H9 (cell line): ENCODE measurements at regions not wholly inside any gene's neighbourhood (a gene's known extent, or its start where the extent isn't known, plus 50 kb on each side); places are given as distances from the start of the nearest gene placed in this dataset.

Experiments used
- DNase-seq: peaks from one replicate; pipeline ENCODE4 v3.0.0-alpha.2; 2017
- H2AFZ ChIP-seq: one replicate; pipeline ENCODE4 v1.6.1; 2013; ENCODE audit warnings: mild to moderate bottlenecking, low read length, control low read depth, moderate library complexity
- H2AK5ac ChIP-seq: 2 replicates; pipeline ENCODE4 v1.6.1; 2013; ENCODE audit warnings: low read length, control low read depth, mixed read lengths; ENCODE audit not compliant: insufficient read length
- H2BK120ac ChIP-seq: one replicate; pipeline ENCODE4 v1.6.1; 2013; ENCODE audit warnings: low read depth, mild to moderate bottlenecking, low read length, control low read depth, inconsistent platforms; ENCODE audit not compliant: poor library complexity, severe bottlenecking
- H2BK12ac ChIP-seq: 2 replicates; pipeline ENCODE4 v1.6.1; 2013; ENCODE audit warnings: low read length, control low read depth, mixed read lengths, low read depth; ENCODE audit not compliant: insufficient read length
- H2BK15ac ChIP-seq: 2 replicates; pipeline ENCODE4 v1.6.1; 2013; ENCODE audit warnings: low read depth, low read length, control low read depth
- H2BK20ac ChIP-seq: one replicate; pipeline ENCODE4 v1.6.1; 2013; ENCODE audit warnings: low read depth, mild to moderate bottlenecking, low read length, control low read depth, inconsistent platforms; ENCODE audit not compliant: poor library complexity, severe bottlenecking
- H2BK5ac ChIP-seq: 2 replicates; pipeline ENCODE4 v1.6.1; 2013; ENCODE audit warnings: low read length, control low read depth, mixed read lengths; ENCODE audit not compliant: insufficient read length
- H3K14ac ChIP-seq: 2 replicates; pipeline ENCODE4 v1.6.1; 2013; ENCODE audit warnings: low read length, control low read depth; ENCODE audit not compliant: insufficient read depth
- H3K18ac ChIP-seq: 2 replicates; pipeline ENCODE4 v1.6.1; 2013; ENCODE audit warnings: low read depth, mild to moderate bottlenecking, mixed read lengths, low read length, control low read depth; ENCODE audit not compliant: insufficient read length
- H3K23ac ChIP-seq: 2 replicates; pipeline ENCODE4 v1.6.1; 2013; ENCODE audit warnings: low read length, control low read depth, mixed read lengths, low read depth; ENCODE audit not compliant: insufficient read length
- H3K23me2 ChIP-seq: 2 replicates; pipeline ENCODE4 v1.6.1; 2013; ENCODE audit warnings: low read depth, mild to moderate bottlenecking, mixed read lengths, low read length, control low read depth; ENCODE audit not compliant: insufficient read length, poor library complexity, severe bottlenecking
- H3K27ac ChIP-seq: 2 replicates; pipeline ENCODE4 v1.5.1; 2013; ENCODE audit warnings: low read length, control low read depth, mixed read lengths, low read depth; ENCODE audit not compliant: insufficient read length
- H3K27me3 ChIP-seq: 2 replicates; pipeline ENCODE4 v1.6.1; 2013; ENCODE audit warnings: low read length, control low read depth, inconsistent platforms; ENCODE audit not compliant: insufficient read depth
- H3K4ac ChIP-seq: 2 replicates; pipeline ENCODE4 v1.6.1; 2013; ENCODE audit warnings: low read depth, mild to moderate bottlenecking, control low read depth, inconsistent platforms, low read length, moderate library complexity
- H3K4me1 ChIP-seq: 2 replicates; pipeline ENCODE4 v1.6.1; 2013; ENCODE audit warnings: low read length, control low read depth, inconsistent platforms; ENCODE audit not compliant: insufficient read depth
- H3K4me2 ChIP-seq: 2 replicates; pipeline ENCODE4 v1.6.1; 2013; ENCODE audit warnings: low read length, control low read depth, mixed read lengths; ENCODE audit not compliant: insufficient read length, insufficient read depth
- H3K56ac ChIP-seq: 2 replicates; pipeline ENCODE4 v1.6.1; 2013; ENCODE audit warnings: low read depth, mild to moderate bottlenecking, mixed read lengths, low read length, control low read depth; ENCODE audit not compliant: insufficient read length
- H3K79me1 ChIP-seq: 2 replicates; pipeline ENCODE4 v1.6.1; 2013; ENCODE audit warnings: low read depth, mild to moderate bottlenecking, moderate library complexity, low read length, control low read depth, inconsistent platforms; ENCODE audit not compliant: insufficient read depth, poor library complexity, severe bottlenecking
- H3K79me2 ChIP-seq: 2 replicates; pipeline ENCODE4 v1.6.1; 2013; ENCODE audit warnings: low read length, control low read depth, inconsistent platforms; ENCODE audit not compliant: insufficient read depth
- H3K9ac ChIP-seq: 2 replicates; pipeline ENCODE4 v1.6.1; 2013; ENCODE audit warnings: low read length, control low read depth, mixed read lengths; ENCODE audit not compliant: insufficient read length; ENCODE audit errors: extremely low read depth
- H3K9me3 ChIP-seq: one replicate; pipeline ENCODE4 v1.6.1; 2013; ENCODE audit warnings: low read depth, low read length, inconsistent platforms; ENCODE audit not compliant: control insufficient read depth
- H3T11ph ChIP-seq: one replicate; pipeline ENCODE4 v1.6.1; 2013; ENCODE audit warnings: mild to moderate bottlenecking, low read length, control low read depth, inconsistent platforms
- H4K20me1 ChIP-seq: one replicate; pipeline ENCODE4 v1.6.1; 2013; ENCODE audit not compliant: control insufficient read depth, insufficient read length, insufficient read depth
- H4K5ac ChIP-seq: 2 replicates; pipeline ENCODE4 v1.6.1; 2013; ENCODE audit warnings: low read depth, mild to moderate bottlenecking, mixed read lengths, low read length, control low read depth; ENCODE audit not compliant: insufficient read length
- H4K8ac ChIP-seq: replicated peaks from 2 replicates; pipeline ENCODE4 v1.6.1; 2013; ENCODE audit warnings: low read length, control low read depth, mixed read lengths, low read depth; ENCODE audit not compliant: insufficient read length
- H4K91ac ChIP-seq: 2 replicates; pipeline ENCODE4 v1.6.1; 2013; ENCODE audit warnings: low read depth, mild to moderate bottlenecking, moderate library complexity, mixed read lengths, low read length, control low read depth; ENCODE audit not compliant: insufficient read length
- H3K27ac Mint-ChIP-seq, 3 experiments: 2 replicates in 2 of 3; 3 replicates in 1 of 3; pipeline ENCODE4 v1.8.0; 2020 to 2021; ENCODE audit warnings: mixed read lengths in 3 of 3, mild to moderate bottlenecking in 1 of 3, moderate library complexity in 1 of 3
- H3K27me3 Mint-ChIP-seq: 2 replicates; pipeline ENCODE4 v1.8.0; 2021; ENCODE audit warnings: low read depth, mild to moderate bottlenecking, moderate library complexity, mixed read lengths
- H3K36me3 Mint-ChIP-seq, 3 experiments: 2 replicates in 2 of 3; 3 replicates in 1 of 3; pipeline ENCODE4 v1.8.0; 2020 to 2021; ENCODE audit warnings: low read depth in 3 of 3, mixed read lengths in 3 of 3; ENCODE audit not compliant: insufficient read depth in 1 of 3
- H3K4me1 Mint-ChIP-seq, 2 experiments: 2 replicates each; pipeline ENCODE4 v1.8.0; 2020; ENCODE audit warnings: mixed read lengths in 2 of 2
- H3K4me3 Mint-ChIP-seq, 2 experiments: 2 replicates in 1 of 2; 3 replicates in 1 of 2; pipeline ENCODE4 v1.8.0; 2020 to 2021; ENCODE audit warnings: mild to moderate bottlenecking in 2 of 2, mixed read lengths in 2 of 2, moderate library complexity in 1 of 2
- H3K9me3 Mint-ChIP-seq, 2 experiments: 2 replicates in 1 of 2; 3 replicates in 1 of 2; pipeline ENCODE4 v1.8.0; 2020; ENCODE audit warnings: mild to moderate bottlenecking in 2 of 2, mixed read lengths in 2 of 2, moderate library complexity in 1 of 2
- WGBS: extraction: QIAGEN DNeasy Blood & Tissue Kit; methylation state at CpG from one replicate; pipeline ENCODE4 v1.1.7; 2013; ENCODE audit warnings: missing lambda C conversion rate, low lambda C conversion rate, mixed read lengths; ENCODE audit not compliant: insufficient read length; ENCODE audit errors: extremely low coverage; 5-methylcytosine and 5-hydroxymethylcytosine counted together
- TF ChIP-seq, protein P1 (sequence below): fragments of 200-600 bp; sonication (generic); conservative IDR thresholded peaks from 3 replicates; pipeline ENCODE4 v1.8.0; 2021; ENCODE audit warnings: antibody characterized with exemption, mild to moderate bottlenecking

DNA sequence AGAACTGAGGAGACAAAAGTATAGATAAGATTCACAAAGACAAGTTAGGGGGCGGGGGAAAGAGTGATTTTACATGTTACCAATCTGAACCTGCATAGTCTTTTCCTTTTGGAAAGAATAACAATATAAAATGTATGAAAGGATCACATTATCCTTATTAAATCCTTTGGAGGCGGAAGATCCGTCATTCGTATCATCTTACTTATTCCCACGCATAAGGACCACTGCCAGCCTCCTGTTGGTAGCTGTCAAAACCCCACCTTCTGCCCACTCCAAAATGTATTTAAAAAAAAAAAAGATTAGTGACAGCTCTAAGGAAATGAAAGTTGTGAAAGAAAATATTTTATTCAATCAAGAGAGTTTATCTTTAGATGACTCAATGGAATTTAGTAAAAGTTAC is 821.0 kb upstream of the CELF2 start:
- no CpG with 5 or more reads among the region's 5 CpGs for whole genome bisulfite sequencing

More for the DNA sequence above, 821.0 kb upstream of the CELF2 start:
- Histone ChIP-seq H3K4me2 (no peak overlapping the region), H3T11ph (no peak overlapping the region), H2BK20ac (no peak overlapping the region), H3K18ac (no peak overlapping the region), H3K4me1 (no peaks in the 10 kb centered on the region), H3K4ac (no peak overlapping the region), H3K27ac (no peak overlapping the region), H4K20me1 (no peaks in the 10 kb centered on the region), H2AK5ac (no peak overlapping the region), H2BK120ac (no peak overlapping the region), H3K27me3 (no peaks in the 10 kb centered on the region), H3K9ac (no peak overlapping the region), H4K91ac (no peak overlapping the region), H2AFZ (no peak overlapping the region), H3K79me1 (no peaks in the 10 kb centered on the region), H3K79me2 (no peaks in the 10 kb centered on the region), H2BK15ac (no peak overlapping the region), H3K23ac (no peak overlapping the region), H2BK12ac (no peak overlapping the region), H2BK5ac (no peak overlapping the region), H3K56ac (no peak overlapping the region), H3K9me3 (no peaks in the 10 kb centered on the region), H4K8ac (no peak overlapping the region), H3K14ac (no peak overlapping the region), H4K5ac (no peak overlapping the region), H3K23me2 (no peaks in the 10 kb centered on the region)
- Mint-ChIP-seq H3K27me3 (no peaks in the 10 kb centered on the region), H3K27ac (no peak overlapping the region), H3K9me3 (0 out of 5 replicates have a peak, but pooled peaks cover 0 to 3% of the 10 kb centered on the region in 2 experiments), H3K4me1 (no peaks in the 10 kb centered on the region), H3K4me3 (no peak overlapping the region), H3K36me3 (no peaks in the 10 kb centered on the region; a peak in 2 of 7 replicates)
- DNase-seq = no peak
- TF ChIP-seq, protein P1, sequence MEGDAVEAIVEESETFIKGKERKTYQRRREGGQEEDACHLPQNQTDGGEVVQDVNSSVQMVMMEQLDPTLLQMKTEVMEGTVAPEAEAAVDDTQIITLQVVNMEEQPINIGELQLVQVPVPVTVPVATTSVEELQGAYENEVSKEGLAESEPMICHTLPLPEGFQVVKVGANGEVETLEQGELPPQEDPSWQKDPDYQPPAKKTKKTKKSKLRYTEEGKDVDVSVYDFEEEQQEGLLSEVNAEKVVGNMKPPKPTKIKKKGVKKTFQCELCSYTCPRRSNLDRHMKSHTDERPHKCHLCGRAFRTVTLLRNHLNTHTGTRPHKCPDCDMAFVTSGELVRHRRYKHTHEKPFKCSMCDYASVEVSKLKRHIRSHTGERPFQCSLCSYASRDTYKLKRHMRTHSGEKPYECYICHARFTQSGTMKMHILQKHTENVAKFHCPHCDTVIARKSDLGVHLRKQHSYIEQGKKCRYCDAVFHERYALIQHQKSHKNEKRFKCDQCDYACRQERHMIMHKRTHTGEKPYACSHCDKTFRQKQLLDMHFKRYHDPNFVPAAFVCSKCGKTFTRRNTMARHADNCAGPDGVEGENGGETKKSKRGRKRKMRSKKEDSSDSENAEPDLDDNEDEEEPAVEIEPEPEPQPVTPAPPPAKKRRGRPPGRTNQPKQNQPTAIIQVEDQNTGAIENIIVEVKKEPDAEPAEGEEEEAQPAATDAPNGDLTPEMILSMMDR = no peak
